ENCODE measurements at regions not wholly inside any gene's neighbourhood (a gene's known extent, or its start where the extent isn't known, plus 50 kb on each side); places are given as distances from the start of the nearest gene placed in this dataset.

GRCh38 chr11:19573666-19574065 is 139.0 kb upstream of the NAV2 start:
- intact Hi-C loops (cut with DNase I, micrococcal nuclease) = no loop called here
- DNase-seq = peak in 1 of 2 donors; percentile 47
- ATAC-seq = peak; percentile 20

- intact Hi-C loops (cut with DNase I, micrococcal nuclease) = no loop called here
- ATAC-seq (no peak), DNase-seq (no peak)
Observed at GRCh38 chr11:19571906-19572305, 140.7 kb upstream of the NAV2 start.

- DNase-seq = no peak
- ATAC-seq = no peak
- intact Hi-C loops (cut with DNase I, micrococcal nuclease) = no loop called here
Observed at GRCh38 chr11:19570889-19571288, 141.7 kb upstream of the NAV2 start.

- DNase-seq (no peak), ATAC-seq (no peak)
- intact Hi-C loops (cut with DNase I, micrococcal nuclease) = loop anchor here (10.0 kb wide), 3 partner anchors 177 to 547 kb away; no protein-coding TSS in a partner anchor
Observed at GRCh38 chr11:19567996-19568395, 144.6 kb upstream of the NAV2 start.

GRCh38 chr11:19566583-19567379 is 145.9 kb upstream of the NAV2 start:
- intact Hi-C loops (cut with DNase I, micrococcal nuclease) = loop anchor here (10.0 kb wide), 3 partner anchors 178 to 548 kb away; no protein-coding TSS in a partner anchor
- DNase-seq = no peak
- no peak for ATAC-seq

- intact Hi-C loops (cut with DNase I, micrococcal nuclease) = loop anchor here (10.0 kb wide), 3 partner anchors 179 to 549 kb away; no protein-coding TSS in a partner anchor
- ATAC-seq = no peak
Observed at GRCh38 chr11:19565639-19566038, 147.0 kb upstream of the NAV2 start.

GRCh38 chr11:19562156-19562555 is 150.5 kb upstream of the NAV2 start:
- ATAC-seq (no peak), DNase-seq (no peak)
- intact Hi-C loops (cut with DNase I, micrococcal nuclease) = loop anchor here (5.0 to 10.0 kb wide), 4 partner anchors 180 to 553 kb away; no protein-coding TSS in a partner anchor

More at GRCh38 chr11:19565639-19566038, 147.0 kb upstream of the NAV2 start:
- no peak for DNase-seq

- intact Hi-C loops (cut with DNase I, micrococcal nuclease) = loop anchor here (5.0 to 10.0 kb wide), 4 partner anchors 181 to 554 kb away; no protein-coding TSS in a partner anchor
- DNase-seq = no peak
- no peak for ATAC-seq
Observed at GRCh38 chr11:19561011-19561410, 151.6 kb upstream of the NAV2 start.

- no peak for DNase-seq
- peak; percentile 49 for ATAC-seq
Observed at GRCh38 chr11:19560156-19560555, 152.5 kb upstream of the NAV2 start.

GRCh38 chr11:19559746-19560145 is 152.9 kb upstream of the NAV2 start:
- intact Hi-C loops (cut with DNase I, micrococcal nuclease) = loop anchor here (5.0 to 10.0 kb wide), 8 partner anchors 183 to 573 kb away; no protein-coding TSS in a partner anchor
- DNase-seq = no peak
- no peak for ATAC-seq

More at GRCh38 chr11:19560156-19560555, 152.5 kb upstream of the NAV2 start:
- intact Hi-C loops (cut with DNase I, micrococcal nuclease) = loop anchor here (5.0 to 10.0 kb wide), 4 partner anchors 182 to 555 kb away; no protein-coding TSS in a partner anchor

- ATAC-seq (no peak), DNase-seq (no peak)
- intact Hi-C loops (cut with DNase I, micrococcal nuclease) = loop anchor here (5.0 to 10.0 kb wide), 4 partner anchors 244 to 574 kb away; no protein-coding TSS in a partner anchor
Observed at GRCh38 chr11:19558189-19558986, 154.2 kb upstream of the NAV2 start.

GRCh38 chr11:19557720-19558140 is 154.9 kb upstream of the NAV2 start:
- DNase-seq (peak; percentile 62 to 88), ATAC-seq (peak; percentile 53)
- intact Hi-C loops (cut with DNase I, micrococcal nuclease) = loop anchor here (5.0 to 10.0 kb wide), 4 partner anchors 243 to 575 kb away; no protein-coding TSS in a partner anchor

- DNase-seq (no peak), ATAC-seq (no peak)
- intact Hi-C loops (cut with DNase I, micrococcal nuclease) = loop anchor here (5.0 to 10.0 kb wide), 4 partner anchors 242 to 575 kb away; no protein-coding TSS in a partner anchor
Observed at GRCh38 chr11:19557185-19557584, 155.5 kb upstream of the NAV2 start.

GRCh38 chr11:19555266-19555665 is 157.4 kb upstream of the NAV2 start:
- peak; percentile 57 to 63 for DNase-seq
- ATAC-seq = peak; percentile 92
- intact Hi-C loops (cut with DNase I, micrococcal nuclease) = loop anchor here (5.0 to 10.0 kb wide), 4 partner anchors 240 to 577 kb away; no protein-coding TSS in a partner anchor

GRCh38 chr11:19553683-19554333 is 158.8 kb upstream of the NAV2 start:
- ATAC-seq (peak; percentile 64), DNase-seq (peak; percentile 70 to 91)
- intact Hi-C loops (cut with DNase I, micrococcal nuclease) = loop anchor here (5.0 to 10.0 kb wide), 4 partner anchors 239 to 482 kb away; no protein-coding TSS in a partner anchor

- intact Hi-C loops (cut with DNase I, micrococcal nuclease) = loop anchor here (5.0 to 10.0 kb wide), 4 partner anchors 238 to 480 kb away; no protein-coding TSS in a partner anchor
- ATAC-seq (no peak), DNase-seq (no peak)
Observed at GRCh38 chr11:19552656-19553260, 159.9 kb upstream of the NAV2 start.

- DNase-seq (no peak), ATAC-seq (no peak)
- intact Hi-C loops (cut with DNase I, micrococcal nuclease) = loop anchor here (5.0 to 10.0 kb wide), 4 partner anchors 237 to 480 kb away; no protein-coding TSS in a partner anchor
Observed at GRCh38 chr11:19552161-19552560, 160.5 kb upstream of the NAV2 start.

- ATAC-seq = no peak
- intact Hi-C loops (cut with DNase I, micrococcal nuclease) = loop anchor here (5.0 to 10.0 kb wide), 4 partner anchors 237 to 479 kb away; no protein-coding TSS in a partner anchor
Observed at GRCh38 chr11:19551457-19551856, 161.2 kb upstream of the NAV2 start.

More at GRCh38 chr11:19551457-19551856, 161.2 kb upstream of the NAV2 start:
- DNase-seq = no peak

Data from left colon (tissue), 2 donors.